HG03460 (cell line): ENCODE measurements at regions not wholly inside any gene's neighbourhood (a gene's known extent, or its start where the extent isn't known, plus 50 kb on each side); places are given as distances from the start of the nearest gene placed in this dataset.
"Not testable (repeated sequence)": the region's sequence is repeated elsewhere in the genome, so short reads cannot be mapped to it uniquely, and the experiment has no call there.

Experiments used
- ATAC-seq: cut with Tn5 transposase; IDR thresholded peaks from one replicate; pipeline ENCODE4 v1.9.1; 2021; ENCODE audit not compliant: unreplicated experiment

DNA sequence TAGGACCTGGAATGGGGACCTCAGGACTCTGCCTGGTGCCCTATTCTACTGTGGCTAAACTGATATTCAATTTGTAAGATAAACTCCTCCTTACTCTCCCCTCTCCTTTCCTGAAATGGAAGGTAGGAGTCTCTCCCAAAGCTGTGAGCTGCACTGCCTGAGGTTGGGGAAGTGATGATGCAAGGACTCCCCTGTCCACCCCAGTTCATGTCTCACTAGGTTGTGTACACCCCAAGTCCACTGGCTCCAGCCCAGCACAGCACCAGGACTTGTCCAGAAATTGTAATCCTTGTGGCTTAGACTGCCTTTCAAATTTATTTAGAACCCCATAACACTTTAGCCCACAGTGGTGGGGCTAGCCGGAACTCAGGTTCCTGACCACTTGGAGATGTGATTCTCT lies 247.2 kb upstream of the CTBP2 start:
- no peak for ATAC-seq

DNA sequence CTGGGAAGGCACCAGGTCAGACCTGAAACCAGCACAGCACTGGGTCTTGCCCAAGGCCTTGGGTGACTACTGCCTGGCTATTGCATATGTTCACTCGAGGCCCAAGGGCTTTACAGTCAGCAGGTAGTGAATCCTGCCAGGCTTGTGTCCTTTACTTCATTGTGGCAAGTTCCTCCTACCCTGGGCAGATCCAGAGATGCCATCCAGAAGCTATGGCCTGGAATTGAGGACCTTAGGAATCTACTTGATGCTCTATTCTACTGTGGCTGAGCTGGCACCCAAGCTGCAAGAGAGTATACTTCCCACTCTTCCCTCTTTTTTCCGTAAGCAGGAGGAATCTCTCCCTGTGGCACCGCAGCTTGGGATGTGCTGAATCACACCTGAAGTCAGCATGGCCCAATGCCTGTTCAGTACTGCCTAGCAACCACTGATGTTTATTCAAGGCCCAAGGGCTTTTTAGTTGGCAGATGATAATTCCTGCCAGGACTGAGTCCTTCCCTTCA lies 246.7 kb upstream of the CTBP2 start:
- no peak for ATAC-seq

DNA sequence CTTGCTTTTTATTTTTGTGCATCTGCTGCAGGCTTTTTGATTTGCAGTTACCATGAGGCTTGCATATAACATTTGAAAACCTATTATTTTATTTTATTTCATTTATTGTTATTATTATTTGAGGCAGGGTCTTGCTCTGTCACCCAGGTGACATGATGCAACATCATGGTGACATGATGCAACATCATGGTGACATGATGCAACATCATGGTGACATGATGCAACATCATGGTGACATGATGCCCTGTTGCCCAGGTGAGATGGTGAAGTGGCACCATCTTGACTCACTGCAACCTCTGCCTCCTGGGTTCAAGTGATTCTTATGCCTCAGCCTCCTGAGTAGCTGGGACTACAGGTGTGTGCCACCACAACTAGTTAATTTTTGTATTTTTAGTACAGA lies 244.5 kb upstream of the CTBP2 start:
- ATAC-seq = not testable (repeated sequence)

DNA sequence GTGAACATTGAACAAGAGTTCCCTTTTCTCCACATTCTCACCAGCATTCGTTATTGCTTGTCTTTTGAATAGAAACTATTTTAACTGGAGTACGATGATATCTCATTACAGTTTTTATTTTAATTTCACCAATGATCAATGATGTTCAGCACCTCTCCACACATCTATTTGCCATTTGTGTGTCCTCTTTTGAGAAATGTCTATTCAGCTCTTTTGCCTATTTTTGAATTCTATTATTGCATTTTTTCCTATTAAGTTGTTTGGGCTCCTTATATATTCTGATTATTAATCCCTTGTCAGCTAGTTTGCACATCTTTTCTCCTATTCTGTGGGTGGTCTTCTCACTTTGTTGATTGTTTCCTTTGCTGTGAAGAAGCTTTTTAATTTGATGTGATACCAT lies 241.1 kb upstream of the CTBP2 start:
- no peak for ATAC-seq

DNA sequence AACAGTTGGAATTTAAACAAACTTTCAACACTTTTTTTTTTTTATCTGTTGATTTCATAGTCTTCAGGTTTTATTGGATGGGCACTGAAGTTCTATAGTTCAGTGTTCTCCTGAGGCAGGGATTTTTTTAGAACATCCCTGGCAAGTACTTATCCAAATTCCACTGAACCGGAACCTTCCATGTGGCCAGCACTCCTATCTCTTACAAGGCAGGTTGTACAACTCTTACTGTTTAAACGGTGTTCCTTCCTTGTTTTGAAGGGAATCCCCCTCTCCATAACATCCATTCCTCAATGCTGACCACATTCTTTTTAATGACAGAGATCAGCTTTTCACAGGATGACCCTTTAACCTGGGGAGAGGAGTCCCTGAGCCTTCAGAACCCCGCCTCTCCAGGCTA lies 238.9 kb upstream of the CTBP2 start:
- ATAC-seq = no peak

DNA sequence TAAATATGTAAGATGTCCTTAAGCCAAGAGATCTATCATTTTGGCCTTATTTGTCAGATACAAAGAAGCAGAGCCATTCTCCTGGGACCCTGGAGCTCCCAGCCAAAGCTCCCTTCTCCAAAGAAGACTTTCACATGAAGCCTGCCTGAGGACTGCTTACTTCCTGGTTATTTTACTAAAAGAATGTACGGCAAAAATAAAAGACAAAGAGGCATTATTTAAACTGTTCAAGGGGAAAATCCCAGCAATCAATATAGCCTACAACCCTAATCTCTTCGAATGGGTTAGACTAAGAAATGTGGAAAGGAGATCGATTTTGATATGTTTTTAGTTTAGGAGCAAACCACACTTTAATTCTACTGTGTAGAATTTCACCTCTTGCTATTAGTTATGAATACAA lies 237.9 kb upstream of the CTBP2 start:
- no peak for ATAC-seq

DNA sequence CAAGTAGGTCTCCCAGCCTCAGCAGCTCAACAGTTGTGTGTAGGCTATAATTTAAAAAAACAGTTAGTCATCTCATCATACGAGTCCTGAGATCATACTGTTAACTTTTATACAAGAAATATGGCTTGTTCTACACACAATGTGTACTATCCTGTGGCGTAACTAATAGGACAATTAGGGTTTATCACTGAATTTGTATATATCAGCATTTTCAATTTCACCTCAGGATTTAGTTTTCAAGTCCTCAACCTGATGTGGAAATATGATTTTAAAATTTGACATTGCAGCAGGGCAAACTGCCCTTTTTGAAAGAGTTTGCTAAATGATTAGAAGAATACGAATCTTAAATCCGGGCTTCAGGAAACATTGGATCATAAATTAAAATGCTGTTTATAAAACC lies 237.2 kb upstream of the CTBP2 start:
- ATAC-seq = no peak

DNA sequence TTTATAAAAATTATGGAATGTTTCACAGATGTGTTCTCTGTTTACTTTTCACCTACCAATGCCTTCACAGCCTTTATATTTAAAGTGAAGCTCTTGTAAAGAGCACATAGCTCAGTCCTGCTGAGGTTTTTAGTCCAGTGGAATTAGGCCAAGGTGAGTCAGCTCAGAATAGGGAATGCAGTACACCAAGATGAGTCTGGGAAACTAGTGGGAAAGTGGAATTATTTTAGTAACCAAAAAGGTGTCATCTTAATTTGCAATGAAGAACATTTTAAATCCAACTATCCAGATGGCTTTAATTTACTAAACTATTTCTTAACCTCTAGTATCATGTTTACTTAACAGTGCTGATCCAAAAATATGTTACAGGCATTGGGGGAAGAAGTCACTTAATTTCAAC lies 236.3 kb upstream of the CTBP2 start:
- ATAC-seq = no peak

DNA sequence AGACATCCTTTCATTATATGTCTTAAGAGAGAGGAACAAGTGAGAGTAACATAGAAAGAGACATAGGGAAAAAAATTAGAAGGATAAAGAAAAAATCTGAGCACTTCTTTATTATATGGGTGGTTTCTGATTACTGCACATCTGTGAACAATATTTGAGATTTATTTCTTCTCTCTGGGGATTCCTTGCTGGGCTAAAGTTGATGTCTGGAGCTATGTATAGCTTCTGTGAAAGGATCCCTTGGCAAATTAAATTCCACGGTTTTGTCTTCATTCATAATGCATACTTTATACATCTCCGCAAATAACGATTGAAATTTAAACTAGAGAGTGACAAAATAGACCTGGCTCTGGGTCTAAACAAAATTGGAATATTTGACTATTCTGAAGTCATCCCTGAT lies 232.2 kb upstream of the CTBP2 start:
- ATAC-seq = no peak

DNA sequence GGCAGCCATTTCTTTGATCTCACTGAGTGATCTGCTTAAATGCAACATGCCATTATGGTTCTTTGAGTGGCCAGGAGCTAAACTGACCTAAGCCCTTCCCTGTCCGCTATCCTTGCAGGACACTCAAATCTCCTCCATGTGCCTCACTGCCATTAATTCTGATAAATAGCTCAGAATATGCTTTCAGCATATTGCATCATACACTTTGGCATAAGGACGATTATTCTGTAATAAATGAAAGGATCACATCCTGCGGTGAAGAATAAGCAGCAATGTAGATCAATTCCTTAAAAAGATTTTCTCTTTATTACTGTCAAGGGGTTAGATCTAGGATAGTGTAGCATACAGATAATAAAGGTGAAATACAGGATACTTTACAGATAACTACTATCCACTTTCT lies 231.8 kb upstream of the CTBP2 start:
- ATAC-seq = no peak

DNA sequence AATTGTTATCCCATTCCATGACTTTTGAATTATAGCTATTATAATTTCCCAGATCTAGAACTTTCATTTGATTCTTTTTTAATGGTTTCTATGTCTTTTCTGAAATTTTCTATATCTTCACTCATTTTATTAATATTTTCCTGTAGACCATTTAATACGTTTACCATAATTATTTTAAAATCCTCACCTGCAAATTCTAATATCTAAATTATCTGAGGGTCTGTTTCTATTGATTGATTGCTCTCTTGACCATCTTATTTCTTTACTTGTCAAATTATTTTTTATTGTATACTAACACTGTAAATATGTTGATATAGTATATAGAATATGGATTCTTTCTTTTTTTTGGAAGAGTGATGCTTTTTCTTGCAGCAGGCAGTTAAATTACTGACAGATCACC lies 229.3 kb upstream of the CTBP2 start:
- no peak for ATAC-seq

DNA sequence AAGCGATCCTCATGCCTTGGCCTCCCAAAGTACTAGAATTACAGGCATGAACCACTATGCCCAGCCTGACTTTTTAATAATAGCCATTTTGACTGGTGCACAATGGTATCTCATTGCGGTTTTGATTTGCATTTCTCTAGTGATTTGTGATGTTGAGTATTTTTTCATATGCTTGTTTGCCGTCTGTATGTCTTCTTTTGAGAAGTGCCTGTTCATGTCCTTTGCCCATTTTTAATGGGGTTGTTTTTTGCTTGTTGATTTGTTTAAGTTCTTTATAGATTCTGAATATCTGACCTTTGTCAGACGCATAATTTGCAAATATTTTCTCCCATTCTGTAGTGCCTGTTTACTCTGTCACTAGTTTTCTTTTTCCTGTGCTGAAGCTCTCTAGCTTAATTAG lies 219.2 kb upstream of the CTBP2 start:
- no peak for ATAC-seq

DNA sequence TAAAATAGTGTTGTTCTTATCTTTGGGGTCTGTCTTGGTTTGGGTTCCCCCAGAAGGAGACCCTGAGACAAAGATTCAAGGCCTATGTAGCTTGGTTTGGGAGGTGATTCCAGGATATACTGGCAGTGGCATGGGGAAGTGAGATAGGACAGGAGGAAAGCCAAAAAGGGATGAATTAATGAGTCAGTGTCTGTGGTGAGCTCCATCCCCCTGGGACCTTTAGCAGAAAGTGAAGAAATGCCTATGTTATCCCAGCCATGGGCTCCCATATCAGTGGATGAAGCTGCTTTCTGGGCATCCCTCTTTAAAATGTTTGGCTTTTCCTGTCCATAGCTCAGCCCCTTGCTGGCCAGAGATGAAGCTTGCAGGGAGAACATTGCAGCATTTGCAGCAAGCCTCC lies 217.0 kb upstream of the CTBP2 start:
- no peak for ATAC-seq

DNA sequence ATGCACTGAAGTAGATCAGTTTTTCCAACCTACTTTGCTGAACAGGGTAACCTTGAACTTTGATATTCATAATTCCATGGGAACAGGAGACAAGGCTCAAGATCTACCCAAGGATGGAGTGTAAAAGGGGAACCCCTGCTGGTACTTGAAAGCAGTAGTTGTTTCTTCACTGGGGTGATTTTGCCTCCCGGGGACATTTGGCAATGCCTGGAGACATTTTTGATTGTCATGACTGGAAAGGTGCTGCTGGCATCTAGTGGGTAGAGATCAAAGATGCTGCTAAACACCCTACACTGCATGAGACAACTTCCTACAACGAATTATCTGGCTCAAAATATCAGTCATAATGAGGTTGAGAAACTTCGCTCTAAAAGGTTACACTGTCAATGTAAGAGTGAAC lies 214.8 kb upstream of the CTBP2 start:
- ATAC-seq = no peak

DNA sequence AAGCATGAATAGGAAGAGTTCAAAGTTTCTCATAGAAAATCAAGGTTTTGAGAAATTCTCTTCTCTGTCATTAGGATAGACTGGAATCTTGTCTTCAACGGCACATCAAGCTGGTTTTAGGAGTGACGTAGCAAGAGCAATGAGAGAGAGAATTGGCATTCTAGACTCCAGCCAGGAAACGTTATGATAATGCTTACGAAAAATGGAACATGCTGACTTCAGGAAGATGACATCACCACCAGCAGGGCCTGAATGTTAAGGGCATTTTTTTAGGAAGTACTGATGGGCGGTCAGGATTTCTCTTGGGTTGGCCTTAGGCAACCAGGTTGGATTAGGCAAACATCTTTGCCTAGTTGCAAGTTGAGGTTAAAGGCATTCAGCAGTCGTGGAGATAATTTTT lies 213.2 kb upstream of the CTBP2 start:
- no peak for ATAC-seq

DNA sequence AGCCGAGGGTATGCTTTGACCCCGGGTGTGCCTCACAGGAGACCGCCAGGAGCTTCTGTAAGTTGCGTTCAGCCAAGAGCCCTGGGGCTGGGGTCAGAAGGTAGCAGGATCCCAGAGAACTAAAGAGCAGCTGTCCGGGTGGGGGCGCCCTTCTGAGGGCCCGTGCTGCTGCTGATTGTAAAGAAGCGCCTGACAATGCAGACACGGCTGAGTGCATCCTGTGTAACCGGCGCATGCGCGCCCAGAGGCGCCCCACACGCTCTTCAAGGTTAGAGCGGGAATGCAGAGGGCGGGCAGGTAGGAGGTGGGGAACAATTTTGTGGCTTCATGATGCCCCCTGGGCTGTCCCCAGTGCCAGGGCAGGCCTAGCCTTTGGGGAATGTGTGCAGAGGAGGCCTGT lies 210.2 kb upstream of the CTBP2 start:
- no peak for ATAC-seq

DNA sequence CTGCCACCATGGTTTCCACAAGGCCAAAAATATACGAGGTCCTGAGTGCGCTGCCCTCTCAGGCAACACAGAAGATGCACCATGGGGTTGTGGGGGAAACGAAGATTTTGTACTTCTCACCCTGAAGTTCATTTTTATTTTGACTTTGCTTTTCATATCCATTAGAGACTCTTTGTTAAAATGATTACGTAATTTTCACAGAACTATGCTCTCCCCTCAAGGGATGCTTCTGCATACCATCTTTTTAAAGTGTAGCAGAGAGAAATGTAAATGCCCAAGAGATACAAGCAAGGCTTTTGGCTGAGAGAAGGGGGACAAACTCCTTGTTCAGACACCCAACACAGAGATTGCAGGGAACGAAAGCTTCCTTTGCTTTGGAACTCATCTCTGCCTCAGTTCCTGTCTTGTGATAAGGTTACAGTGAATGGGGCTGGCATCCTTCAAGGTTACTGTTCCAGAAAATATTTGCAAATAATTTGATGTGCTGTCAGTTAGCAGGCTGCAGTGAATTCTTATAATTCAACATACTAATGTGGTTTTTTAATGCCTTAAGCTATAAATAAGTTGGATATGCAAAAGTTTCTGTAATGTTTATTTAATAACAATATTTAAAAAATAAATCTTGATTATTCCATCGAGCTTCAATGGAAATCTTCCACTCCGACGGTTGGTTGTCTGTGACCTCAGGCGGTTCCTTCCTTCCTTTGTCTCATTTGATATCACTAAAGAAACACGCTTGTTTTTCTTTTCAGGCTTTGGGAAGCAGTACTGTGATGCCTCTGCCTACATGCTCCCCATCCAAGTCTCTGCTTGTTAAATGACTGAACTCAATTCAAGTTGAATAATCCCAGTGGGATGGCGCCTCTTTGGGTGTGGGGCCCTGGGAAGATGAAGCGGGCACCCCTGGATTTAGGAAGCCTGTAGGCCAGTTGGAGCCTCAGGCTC lies 209.3 kb upstream of the CTBP2 start:
- no peak for ATAC-seq

DNA sequence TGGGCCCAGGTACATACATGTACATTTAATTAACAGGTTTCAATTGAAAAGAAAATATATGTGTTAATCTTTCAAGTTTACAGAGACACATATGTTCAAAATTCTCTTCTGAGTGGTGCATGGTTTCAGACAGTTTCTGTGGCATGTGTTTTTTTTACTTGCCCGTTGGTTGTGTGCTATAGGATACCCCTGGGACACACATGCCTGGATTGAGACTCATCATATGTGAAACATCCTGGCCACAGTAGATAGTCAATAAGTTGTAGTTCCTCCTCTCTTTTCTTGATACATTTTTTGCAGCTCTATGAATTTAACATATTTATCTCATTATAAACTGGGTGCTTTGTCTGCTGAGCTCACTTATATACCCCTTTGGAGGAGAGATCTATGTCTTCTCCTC lies 207.8 kb upstream of the CTBP2 start:
- ATAC-seq = no peak

DNA sequence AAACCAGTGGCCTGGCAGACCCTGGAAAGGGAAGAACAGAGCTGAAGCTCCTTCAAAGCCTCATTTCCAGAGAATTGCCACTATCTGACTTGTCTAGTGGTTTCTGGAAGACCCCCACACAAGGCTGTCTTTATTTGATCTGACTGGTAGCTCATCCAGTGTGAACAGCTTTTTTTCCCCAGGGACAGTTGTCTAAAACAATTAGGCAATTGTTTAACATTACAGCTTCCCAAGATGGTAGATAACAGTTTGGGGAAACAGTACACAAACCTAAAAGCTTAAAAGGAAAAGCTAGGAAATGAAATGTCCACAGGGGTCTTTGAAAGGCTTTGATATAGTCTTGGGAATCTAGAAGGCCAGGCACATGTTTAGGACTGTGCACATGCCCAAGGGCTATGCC lies 203.4 kb upstream of the CTBP2 start:
- no peak for ATAC-seq

DNA sequence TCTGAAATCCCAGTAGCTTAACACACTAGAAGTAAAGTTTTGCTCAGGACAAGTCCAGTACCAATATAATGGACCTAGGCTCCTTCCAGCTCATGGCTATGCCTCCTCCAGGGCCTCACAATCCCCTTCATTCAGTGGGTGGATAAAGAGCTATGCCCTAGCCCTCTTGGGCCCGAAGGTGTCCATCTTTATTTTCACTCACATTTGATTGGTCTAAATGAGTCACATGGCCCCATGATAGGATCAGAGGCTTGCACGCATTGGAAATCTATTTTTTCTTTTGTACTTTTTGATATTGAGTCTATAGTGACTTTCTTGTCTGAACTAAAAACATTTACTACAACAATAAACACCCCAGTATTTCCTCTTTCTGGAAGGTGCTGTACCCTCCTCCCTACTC lies 202.6 kb upstream of the CTBP2 start:
- ATAC-seq = no peak

DNA sequence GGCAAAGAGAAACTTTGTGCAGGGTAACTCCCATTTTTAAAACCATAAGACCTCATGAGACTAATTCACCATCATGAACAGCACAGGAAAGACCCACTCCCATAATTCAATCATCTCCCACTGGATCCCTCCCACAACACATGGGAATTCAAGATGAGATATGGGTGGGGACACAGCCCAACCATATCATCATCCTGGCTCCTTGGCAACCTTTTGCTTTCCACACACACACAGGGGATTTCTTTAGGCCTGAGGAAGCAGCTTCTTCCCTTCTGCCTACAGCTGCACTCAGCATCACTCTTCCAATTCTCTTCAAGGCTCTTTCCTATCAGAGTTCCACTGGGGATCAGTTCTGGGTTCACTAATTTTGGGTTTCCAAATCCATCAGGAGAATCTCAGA lies 199.0 kb upstream of the CTBP2 start:
- ATAC-seq = no peak

DNA sequence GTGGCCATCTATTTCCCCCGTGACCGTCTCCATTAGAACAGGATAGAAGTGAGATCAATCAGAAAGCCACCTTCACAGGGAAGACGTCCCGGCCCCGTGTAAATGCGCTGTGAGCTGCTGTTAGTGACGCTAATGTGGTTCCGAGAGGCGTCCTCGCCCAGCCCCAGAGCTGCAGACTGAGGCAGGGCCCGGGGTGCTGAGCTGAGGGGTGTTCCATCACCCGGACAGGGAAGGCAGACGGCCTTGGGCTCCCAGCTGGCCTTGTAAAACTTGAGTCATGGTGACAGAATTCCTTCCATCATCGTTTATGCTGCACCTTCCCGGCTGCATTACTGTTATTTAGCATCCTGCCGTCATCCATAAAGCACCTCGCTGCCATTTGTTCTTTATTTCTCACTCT lies 195.3 kb upstream of the CTBP2 start:
- ATAC-seq = no peak

DNA sequence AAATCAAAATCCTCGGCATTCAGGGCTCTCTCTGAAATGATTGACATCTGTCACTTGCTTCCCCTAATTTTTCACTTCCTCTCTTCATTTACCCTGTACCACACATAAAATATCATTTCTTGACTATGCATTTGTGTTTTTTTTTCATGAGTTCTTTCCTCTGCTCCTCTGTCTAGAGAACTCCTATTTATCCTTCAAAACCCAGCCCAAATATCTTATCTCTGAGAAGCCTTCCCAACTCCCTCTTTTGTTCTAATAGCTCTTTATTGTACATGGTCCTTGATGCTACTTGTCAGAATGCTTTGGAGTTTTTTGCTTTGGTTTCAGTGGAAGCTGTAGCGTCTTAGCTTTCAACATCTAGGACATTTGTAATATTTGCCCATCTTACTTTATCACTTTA lies 190.2 kb upstream of the CTBP2 start:
- no peak for ATAC-seq
